HCT116 (cell line): ENCODE measurements at regions not wholly inside any gene's neighbourhood (a gene's known extent, or its start where the extent isn't known, plus 50 kb on each side); places are given as distances from the start of the nearest gene placed in this dataset.

Experiments used
- EZH2 ChIP-seq: fragments of 200-600 bp; sonication (generic); IDR thresholded peaks from 2 replicates; pipeline ENCODE4 v1.6.1; 2017; ENCODE audit warnings: antibody characterized with exemption, mixed run types
- POLR2A ChIP-seq: IDR thresholded peaks from 2 replicates; pipeline ENCODE4 v1.7.0; 2011; ENCODE audit warnings: borderline replicate concordance; ENCODE audit not compliant: insufficient read depth, insufficient read length; ENCODE audit errors: extremely low read depth
- RAD21 ChIP-seq: IDR thresholded peaks from 2 replicates; pipeline ENCODE4 v1.6.1; 2012; ENCODE audit warnings: low read depth, mild to moderate bottlenecking

DNA sequence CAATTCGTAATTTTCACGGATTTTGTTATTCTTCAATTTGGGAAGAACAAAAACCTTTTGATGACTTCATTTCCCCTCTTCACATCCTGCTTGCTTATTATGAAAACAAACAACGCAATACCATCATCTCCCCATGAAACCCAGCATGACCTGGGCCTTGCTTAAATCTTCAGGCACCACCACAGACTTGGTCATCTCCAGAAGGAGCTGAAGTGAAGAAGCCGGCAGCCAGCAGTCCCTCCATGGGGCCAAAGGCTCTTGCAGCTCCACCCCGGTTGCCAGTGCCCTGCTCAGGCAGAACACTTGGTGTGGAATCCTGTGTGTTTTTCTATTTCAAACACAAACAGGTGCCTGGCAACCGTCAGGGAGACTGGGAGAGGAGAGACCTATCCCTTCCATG is 982.9 kb upstream of the TMEM132C start:
- TF ChIP-seq EZH2 (no peak), RAD21 (no peak), POLR2A (no peak)
